Activated CD4-positive, alpha-beta memory T cell treated with anti-CD3 and anti-CD28 coated beads for 36 hours (primary cell): ENCODE measurements at regions not wholly inside any gene's neighbourhood (a gene's known extent, or its start where the extent isn't known, plus 50 kb on each side); places are given as distances from the start of the nearest gene placed in this dataset.

Experiments used
- CTCF ChIA-PET: fragments of 350-600 bp; sonication (Branson Sonifier 250); formaldehyde crosslinking; loops from one replicate; lab custom pipeline; 2021; ENCODE audit warnings: antibody characterized with exemption, inconsistent platforms; lab: Charles Lee
- POLR2A ChIA-PET: fragments of 350-600 bp; sonication (Branson Sonifier 250); formaldehyde crosslinking; loops from one replicate; lab custom pipeline; 2021; ENCODE audit warnings: antibody characterized with exemption; lab: Charles Lee
- DNase-seq: peaks from one replicate; pipeline ENCODE4 v3.0.0-alpha.2; 2020
- H3K27ac Mint-ChIP-seq: one replicate; pipeline ENCODE4 v1.8.0; 2021; ENCODE audit warnings: mixed read lengths
- H3K27me3 Mint-ChIP-seq: one replicate; pipeline ENCODE4 v1.8.0; 2021; ENCODE audit warnings: mixed read lengths
- H3K36me3 Mint-ChIP-seq: one replicate; pipeline ENCODE4 v1.8.0; 2021; ENCODE audit warnings: mixed read lengths
- H3K4me1 Mint-ChIP-seq: one replicate; pipeline ENCODE4 v1.8.0; 2021; ENCODE audit warnings: low read depth, mixed read lengths
- H3K4me3 Mint-ChIP-seq: one replicate; pipeline ENCODE4 v1.8.0; 2021; ENCODE audit warnings: mild to moderate bottlenecking, mixed read lengths
- H3K9me3 Mint-ChIP-seq: one replicate; pipeline ENCODE4 v1.8.0; 2021; ENCODE audit warnings: mixed read lengths
- intact Hi-C: fragments of 100-400 bp; cut with micrococcal nuclease; formaldehyde crosslinking; loops from one replicate; pipeline ENCODE4 v1.15.1; 2023

DNA sequence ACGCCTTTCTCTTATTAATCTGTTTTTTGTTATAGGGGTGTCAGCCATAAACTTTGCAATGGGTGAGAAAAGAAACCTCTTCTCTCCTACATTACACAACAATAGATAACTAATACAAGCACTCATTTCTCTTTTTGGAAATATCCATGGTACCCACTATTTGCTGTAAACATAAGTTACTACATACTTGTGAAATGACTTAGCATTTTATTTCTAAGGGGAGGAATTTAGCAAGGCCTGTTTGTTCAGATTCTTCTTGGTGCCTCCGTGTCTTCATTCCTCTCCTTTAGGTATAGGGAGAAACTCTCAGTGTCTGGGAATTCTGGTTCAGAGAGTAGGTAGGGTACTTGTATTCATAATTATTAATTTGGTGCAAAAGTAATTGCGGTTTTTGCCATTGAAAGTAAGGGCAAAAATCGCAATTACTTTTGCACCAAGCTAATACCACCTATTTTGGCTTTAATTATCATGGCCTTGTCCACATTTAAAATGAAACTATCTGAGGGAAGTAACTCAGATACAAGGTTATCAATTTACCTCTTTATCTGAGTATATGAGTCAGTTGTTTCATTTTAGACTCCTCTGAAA, 134.8 kb downstream of the MREG start:
- Mint-ChIP-seq H3K27me3 (peaks cover 14% of the 10 kb centered on the region), H3K36me3 (no peaks in the 10 kb centered on the region), H3K27ac (no peak overlapping the region), H3K9me3 (no peaks in the 10 kb centered on the region), H3K4me3 (no peak overlapping the region), H3K4me1 (no peaks in the 10 kb centered on the region)
- CTCF ChIA-PET = no interaction called here
- intact Hi-C loops = no loop called here
- no peak for DNase-seq
- POLR2A ChIA-PET = no interaction called here

- ChIA-PET POLR2A (no interaction called here), CTCF (no interaction called here)
- Mint-ChIP-seq H3K27me3 (peaks cover 9% of the 10 kb centered on the region), H3K9me3 (no peaks in the 10 kb centered on the region), H3K36me3 (no peaks in the 10 kb centered on the region), H3K4me1 (no peaks in the 10 kb centered on the region), H3K4me3 (no peak overlapping the region), H3K27ac (no peak overlapping the region)
- DNase-seq = no peak
- intact Hi-C loops = no loop called here
These were observed 136.5 kb downstream of the MREG start for GRCh38 chr2:215876937-215877238.

GRCh38 chr2:215876139-215876936, 137.0 kb downstream of the MREG start:
- ChIA-PET CTCF (interaction anchor here (1.0 kb wide), 1 partner anchor 8 kb away, joined by 3 read pairs; no protein-coding TSS in a partner anchor), POLR2A (no interaction called here)
- DNase-seq = no peak
- Mint-ChIP-seq H3K27ac (no peak overlapping the region), H3K27me3 (peaks cover 6% of the 10 kb centered on the region), H3K4me1 (no peaks in the 10 kb centered on the region), H3K9me3 (no peaks in the 10 kb centered on the region), H3K4me3 (no peak overlapping the region), H3K36me3 (no peaks in the 10 kb centered on the region)
- intact Hi-C loops = no loop called here

DNA sequence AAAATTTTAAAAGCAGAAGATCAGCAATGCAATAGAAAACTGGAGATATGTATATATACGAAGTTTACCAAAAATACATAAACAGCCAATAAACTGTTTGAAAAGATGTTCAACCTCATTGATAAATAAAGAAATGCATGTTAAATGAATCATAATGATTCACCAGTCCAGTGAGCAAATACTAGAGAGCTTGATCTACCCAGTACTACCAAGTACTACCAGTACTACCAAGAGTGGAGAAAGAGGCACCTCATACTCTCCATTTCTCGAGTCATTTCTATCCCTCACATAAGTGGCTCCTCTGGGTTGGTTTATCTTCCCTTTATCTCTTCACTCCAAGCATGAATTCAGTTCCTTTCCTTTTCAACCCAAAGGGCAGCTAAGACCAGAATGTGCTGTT, 138.9 kb downstream of the MREG start:
- ChIA-PET POLR2A (no interaction called here), CTCF (no interaction called here)
- Mint-ChIP-seq H3K27ac (no peak overlapping the region), H3K27me3 (peaks cover 5% of the 10 kb centered on the region), H3K9me3 (no peaks in the 10 kb centered on the region), H3K36me3 (no peaks in the 10 kb centered on the region), H3K4me1 (no peaks in the 10 kb centered on the region), H3K4me3 (no peak overlapping the region)
- intact Hi-C loops = no loop called here
- DNase-seq = no peak

DNA sequence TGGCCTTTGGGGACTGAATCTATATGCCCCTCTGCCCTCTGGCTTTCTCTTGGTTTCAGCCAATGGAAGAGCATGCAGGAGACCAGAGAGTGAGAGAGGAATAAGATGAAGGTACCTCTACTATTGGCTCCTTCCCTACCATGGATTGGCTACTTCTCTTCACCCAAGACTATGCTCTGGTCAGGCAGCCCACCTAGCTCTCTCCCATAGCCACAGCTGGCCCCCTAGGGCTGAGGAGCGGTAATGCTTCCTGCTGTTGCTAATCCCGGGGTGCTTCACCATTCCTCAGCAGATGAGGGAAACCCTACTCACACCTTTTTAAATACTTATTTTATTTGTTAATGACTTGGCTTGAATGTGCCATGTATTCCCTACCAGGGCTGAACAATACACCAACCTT, 142.4 kb downstream of the MREG start:
- CTCF ChIA-PET = no interaction called here
- H3K9me3 Mint-ChIP-seq = no peaks in the 10 kb centered on the region
- H3K27me3 Mint-ChIP-seq = peaks cover 7% of the 10 kb centered on the region
- DNase-seq = peak; percentile 9
- no peaks in the 10 kb centered on the region for H3K36me3 Mint-ChIP-seq
- POLR2A ChIA-PET = no interaction called here
- H3K27ac Mint-ChIP-seq = no peak overlapping the region
- no peak overlapping the region for H3K4me3 Mint-ChIP-seq
- intact Hi-C loops = no loop called here
- no peaks in the 10 kb centered on the region for H3K4me1 Mint-ChIP-seq

- Mint-ChIP-seq H3K4me1 (no peaks in the 10 kb centered on the region), H3K27ac (no peak overlapping the region), H3K36me3 (no peaks in the 10 kb centered on the region), H3K4me3 (no peak overlapping the region), H3K9me3 (no peaks in the 10 kb centered on the region), H3K27me3 (peaks cover 9% of the 10 kb centered on the region)
- intact Hi-C loops = no loop called here
- CTCF ChIA-PET = no interaction called here
- DNase-seq = no peak
- POLR2A ChIA-PET = no interaction called here
These were observed 143.3 kb downstream of the MREG start for GRCh38 chr2:215870088-215870490.

- peaks cover 9% of the 10 kb centered on the region for H3K27me3 Mint-ChIP-seq
- CTCF ChIA-PET = no interaction called here
- POLR2A ChIA-PET = no interaction called here
These were observed 144.4 kb downstream of the MREG start for GRCh38 chr2:215868846-215869543.

DNA sequence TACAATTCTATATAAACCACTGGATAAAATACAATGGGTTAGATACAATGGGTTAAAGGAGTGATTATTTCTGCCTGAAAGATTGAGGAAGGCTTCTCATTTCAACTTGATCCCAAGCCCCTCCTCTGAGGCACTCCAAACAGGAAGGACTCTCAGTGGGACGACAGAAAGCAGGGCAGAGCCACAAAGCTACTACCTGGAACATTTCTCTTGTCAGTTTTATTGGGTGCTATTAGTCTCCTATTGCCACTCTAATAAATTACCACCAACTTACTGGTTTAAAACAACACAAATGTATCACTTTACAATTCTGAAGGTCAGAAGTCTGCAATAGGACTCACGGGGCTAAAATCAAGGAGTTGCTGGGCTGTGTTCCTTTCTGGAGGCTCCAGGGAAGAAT, 146.7 kb downstream of the MREG start:
- Mint-ChIP-seq H3K36me3 (no peaks in the 10 kb centered on the region), H3K27me3 (peaks cover 12% of the 10 kb centered on the region), H3K27ac (no peak overlapping the region), H3K4me1 (no peaks in the 10 kb centered on the region), H3K4me3 (no peak overlapping the region), H3K9me3 (no peaks in the 10 kb centered on the region)
- DNase-seq = no peak
- intact Hi-C loops = no loop called here
- ChIA-PET POLR2A (no interaction called here), CTCF (no interaction called here)

More at GRCh38 chr2:215868846-215869543, 144.4 kb downstream of the MREG start:
- DNase-seq = no peak
- intact Hi-C loops = no loop called here
- no peaks in the 10 kb centered on the region for H3K9me3 Mint-ChIP-seq
- no peaks in the 10 kb centered on the region for H3K4me1 Mint-ChIP-seq
- no peak overlapping the region for H3K27ac Mint-ChIP-seq
- H3K36me3 Mint-ChIP-seq = no peaks in the 10 kb centered on the region
- H3K4me3 Mint-ChIP-seq = no peak overlapping the region

DNA sequence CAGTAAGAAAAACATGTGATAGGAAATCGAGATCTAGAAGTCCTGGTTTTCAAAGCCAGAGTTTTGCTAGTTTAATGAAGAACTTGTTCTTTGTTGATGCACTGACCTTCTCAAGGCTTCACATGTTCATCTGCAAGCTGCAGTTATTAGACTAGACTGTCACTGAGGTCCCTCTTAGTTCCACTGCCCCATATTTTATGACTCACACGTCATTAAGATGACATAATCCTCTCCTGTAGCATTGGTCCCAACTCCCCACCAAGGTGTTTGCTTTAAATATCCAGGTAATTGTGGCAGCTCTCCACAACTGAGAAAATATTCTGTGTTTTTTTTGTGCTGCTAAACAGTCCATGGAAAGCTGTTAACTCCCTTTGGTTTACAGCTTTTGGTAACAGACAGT, 149.7 kb downstream of the MREG start:
- Mint-ChIP-seq H3K4me3 (no peak overlapping the region), H3K27ac (no peak overlapping the region), H3K4me1 (no peaks in the 10 kb centered on the region), H3K9me3 (no peaks in the 10 kb centered on the region), H3K36me3 (no peaks in the 10 kb centered on the region), H3K27me3 (peaks cover 9% of the 10 kb centered on the region)
- CTCF ChIA-PET = interaction anchor here (0.7 kb wide), 1 partner anchor 321 kb away, joined by 3 read pairs; no protein-coding TSS in a partner anchor
- POLR2A ChIA-PET = no interaction called here
- no peak for DNase-seq
- intact Hi-C loops = no loop called here

GRCh38 chr2:215862351-215862771, 151.0 kb downstream of the MREG start:
- DNase-seq = no peak
- Mint-ChIP-seq H3K27ac (no peak overlapping the region), H3K4me3 (no peak overlapping the region), H3K36me3 (no peaks in the 10 kb centered on the region), H3K27me3 (peaks cover 8% of the 10 kb centered on the region), H3K9me3 (no peaks in the 10 kb centered on the region), H3K4me1 (no peaks in the 10 kb centered on the region)
- CTCF ChIA-PET = no interaction called here
- POLR2A ChIA-PET = interaction anchor here (0.6 kb wide), 1 partner anchor 1608 kb away, joined by 4 read pairs; no protein-coding TSS in a partner anchor
- intact Hi-C loops = no loop called here

DNA sequence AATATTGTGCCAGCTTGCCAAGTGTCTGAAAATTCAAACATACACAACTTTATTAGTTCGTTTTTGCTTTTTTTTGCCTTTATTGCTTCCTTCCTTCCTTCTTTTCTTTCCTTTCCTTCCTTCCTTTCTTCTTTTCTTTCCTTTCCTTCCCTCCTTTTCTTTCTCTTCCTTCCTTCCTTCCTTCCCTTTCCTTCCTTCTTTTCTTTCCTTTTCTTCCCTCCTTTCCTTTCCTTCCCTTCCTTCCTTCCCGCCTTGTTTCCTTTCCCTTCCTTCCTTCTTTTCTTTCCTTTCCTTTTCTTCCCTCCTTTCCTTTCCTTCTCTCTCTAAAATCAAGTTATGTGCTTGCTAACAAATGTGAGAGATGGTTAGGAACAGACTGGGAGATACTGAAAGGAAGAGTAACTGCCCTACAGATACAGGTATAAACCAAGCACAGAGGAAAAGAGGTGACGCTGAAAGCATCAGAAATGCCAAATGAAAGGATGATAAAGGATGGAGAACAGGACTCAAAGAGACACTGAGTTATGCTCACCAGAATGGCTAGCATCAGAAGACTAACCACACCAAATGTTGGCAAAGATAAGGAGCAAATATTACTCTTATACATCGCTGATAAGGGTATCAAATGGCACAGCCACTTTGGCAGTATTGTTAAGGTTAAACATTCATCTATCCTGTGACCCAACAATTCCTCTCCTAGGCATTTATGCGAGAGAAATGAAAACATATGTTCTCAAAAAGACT, 151.6 kb downstream of the MREG start:
- no peaks in the 10 kb centered on the region for H3K4me1 Mint-ChIP-seq
- no peak for DNase-seq
- no peak overlapping the region for H3K27ac Mint-ChIP-seq
- no peaks in the 10 kb centered on the region for H3K36me3 Mint-ChIP-seq
- peaks cover 8% of the 10 kb centered on the region for H3K27me3 Mint-ChIP-seq
- intact Hi-C loops = no loop called here
- H3K9me3 Mint-ChIP-seq = no peaks in the 10 kb centered on the region
- CTCF ChIA-PET = no interaction called here
- POLR2A ChIA-PET = no interaction called here
- H3K4me3 Mint-ChIP-seq = no peak overlapping the region

DNA sequence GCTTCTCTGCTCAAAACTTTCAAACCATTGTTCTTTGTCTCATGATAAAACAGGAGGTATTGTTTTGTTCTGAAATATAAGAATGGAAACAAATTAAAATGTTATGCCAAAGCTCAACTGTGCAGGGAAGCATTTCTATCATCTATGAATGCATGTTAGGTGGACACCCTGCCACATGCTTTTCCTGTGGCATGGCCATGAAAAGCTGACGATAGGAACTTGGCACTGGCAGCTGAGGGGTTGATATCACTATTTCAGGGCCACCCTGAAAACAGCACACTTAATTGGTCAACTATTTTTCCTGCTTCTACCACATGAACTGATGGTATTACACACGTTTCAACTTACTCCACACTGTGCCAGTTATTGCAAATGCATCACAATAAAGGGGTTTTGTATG, 157.3 kb downstream of the MREG start:
- no peak overlapping the region for H3K4me3 Mint-ChIP-seq
- H3K9me3 Mint-ChIP-seq = peaks cover 10% of the 10 kb centered on the region
- no peak for DNase-seq
- intact Hi-C loops = no loop called here
- ChIA-PET POLR2A (no interaction called here), CTCF (no interaction called here)
- H3K36me3 Mint-ChIP-seq = no peaks in the 10 kb centered on the region
- no peaks in the 10 kb centered on the region for H3K27me3 Mint-ChIP-seq
- H3K4me1 Mint-ChIP-seq = no peaks in the 10 kb centered on the region
- no peak overlapping the region for H3K27ac Mint-ChIP-seq
